ENCODE measurements at regions not wholly inside any gene's neighbourhood (a gene's known extent, or its start where the extent isn't known, plus 50 kb on each side); places are given as distances from the start of the nearest gene placed in this dataset.

DNA sequence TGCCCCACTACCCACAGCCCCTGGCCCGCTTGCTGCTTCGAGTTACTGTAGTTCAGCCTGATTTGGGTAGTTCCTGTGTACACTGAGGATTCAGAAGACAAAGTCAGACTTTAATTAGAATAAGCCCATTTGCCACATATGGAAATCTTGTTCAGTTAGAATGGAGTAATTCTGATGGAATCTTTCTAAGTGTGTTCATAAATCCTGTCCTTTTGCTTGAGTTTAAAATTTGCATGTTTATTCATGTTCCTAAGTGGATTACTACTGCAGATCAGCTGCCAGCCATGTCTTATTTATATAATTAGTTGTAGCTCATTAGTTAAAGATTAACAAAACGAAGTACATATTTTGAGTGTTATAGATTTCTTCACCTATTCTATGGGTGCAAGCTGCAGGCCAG, 504.5 kb downstream of the PCNX1 start:
- H3K9ac ChIP-seq (ENCODE audit: insufficient read length, low read depth): no peak overlapping the region
- no peak for DNase-seq (ENCODE audit: low read depth, low spot score)
- no peaks in the 10 kb centered on the region for H3K9me3 ChIP-seq (ENCODE audit: insufficient read depth, low read length)
- TF ChIP-seq YY1 (IDR thresholded peaks at IDR 0.05; ENCODE audit: insufficient read depth, insufficient read length) (no peak), SUZ12 (IDR thresholded peaks at IDR 0.05; ENCODE audit: extremely low read depth, insufficient read depth, insufficient read length) (no peak), ZNF274 (IDR thresholded peaks at IDR 0.05; ENCODE audit: low read depth, low read length) (no peak)
- H3K4me3 ChIP-seq (ENCODE audit: insufficient read length, low read depth): no peak overlapping the region
- H3K27me3 ChIP-seq (ENCODE audit: insufficient read depth, insufficient read length): no peaks in the 10 kb centered on the region
- H3K4me1 ChIP-seq (ENCODE audit: insufficient read depth, insufficient read length): no peaks in the 10 kb centered on the region
- H3K36me3 ChIP-seq (ENCODE audit: insufficient read depth, insufficient read length, low read length): no peaks in the 10 kb centered on the region

DNA sequence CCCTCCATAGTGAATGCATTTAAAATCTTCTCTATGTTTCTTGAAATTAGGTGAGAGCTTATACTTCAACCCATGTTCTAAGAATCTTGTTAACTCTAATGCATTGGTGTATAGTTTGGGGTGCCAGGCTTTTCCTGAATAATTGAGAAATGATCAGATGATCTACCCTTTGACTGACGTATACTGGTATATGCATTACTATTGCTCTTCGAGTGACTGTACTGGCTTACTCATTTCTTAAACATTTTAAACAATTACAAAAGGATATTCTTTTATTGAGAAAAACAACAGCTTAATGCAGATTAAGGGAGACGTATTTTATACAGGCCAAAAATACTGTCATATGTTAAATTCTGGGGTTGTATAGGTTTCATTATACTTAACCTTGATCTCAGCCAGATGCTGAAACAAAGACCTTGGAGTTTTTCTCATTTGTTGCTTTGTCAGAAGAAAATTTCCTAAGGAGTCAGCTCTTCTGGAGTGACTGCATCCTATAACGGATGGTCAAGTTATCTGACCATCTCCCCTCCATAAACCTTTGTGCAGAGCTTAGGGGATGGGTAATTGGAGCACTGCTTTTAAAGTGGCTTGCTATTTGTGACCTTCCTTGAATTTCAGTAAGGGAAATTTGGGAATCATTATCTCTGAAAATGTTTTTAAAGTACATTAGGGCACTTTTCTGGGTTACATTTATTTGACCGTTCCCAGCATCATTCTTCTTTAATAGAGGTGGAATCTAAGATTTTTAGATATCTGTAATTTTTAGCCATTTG, 507.6 kb downstream of the PCNX1 start:
- no peaks in the 10 kb centered on the region for H3K27me3 ChIP-seq (ENCODE audit: insufficient read depth, insufficient read length)
- H3K4me3 ChIP-seq (ENCODE audit: insufficient read length, low read depth): no peak overlapping the region
- H3K36me3 ChIP-seq (ENCODE audit: insufficient read depth, insufficient read length, low read length): no peaks in the 10 kb centered on the region
- DNase-seq (ENCODE audit: low read depth, low spot score): no peak
- no peaks in the 10 kb centered on the region for H3K4me1 ChIP-seq (ENCODE audit: insufficient read depth, insufficient read length)
- H3K9me3 ChIP-seq (ENCODE audit: insufficient read depth, low read length): no peaks in the 10 kb centered on the region
- H3K9ac ChIP-seq (ENCODE audit: insufficient read length, low read depth): no peak overlapping the region
- TF ChIP-seq ZNF274 (IDR thresholded peaks at IDR 0.05; ENCODE audit: low read depth, low read length) (no peak), SUZ12 (IDR thresholded peaks at IDR 0.05; ENCODE audit: extremely low read depth, insufficient read depth, insufficient read length) (no peak), YY1 (IDR thresholded peaks at IDR 0.05; ENCODE audit: insufficient read depth, insufficient read length) (no peak)

DNA sequence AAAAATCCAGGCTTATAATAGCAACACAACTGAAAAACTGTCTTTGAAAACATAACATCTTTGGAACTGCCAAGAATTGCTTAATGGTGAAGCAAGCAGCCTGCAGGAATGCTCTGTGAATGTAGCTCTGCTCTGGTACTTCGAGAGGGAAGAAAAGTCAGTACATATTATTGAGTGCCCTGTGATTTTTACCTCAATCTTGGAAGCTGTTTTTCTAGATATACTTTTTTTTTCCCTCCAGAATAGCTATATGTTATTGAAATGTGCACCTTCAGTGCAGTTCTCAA, 508.1 kb downstream of the PCNX1 start:
- H3K4me3 ChIP-seq (ENCODE audit: insufficient read length, low read depth): no peak overlapping the region
- no peak for DNase-seq (ENCODE audit: low read depth, low spot score)

DNA sequence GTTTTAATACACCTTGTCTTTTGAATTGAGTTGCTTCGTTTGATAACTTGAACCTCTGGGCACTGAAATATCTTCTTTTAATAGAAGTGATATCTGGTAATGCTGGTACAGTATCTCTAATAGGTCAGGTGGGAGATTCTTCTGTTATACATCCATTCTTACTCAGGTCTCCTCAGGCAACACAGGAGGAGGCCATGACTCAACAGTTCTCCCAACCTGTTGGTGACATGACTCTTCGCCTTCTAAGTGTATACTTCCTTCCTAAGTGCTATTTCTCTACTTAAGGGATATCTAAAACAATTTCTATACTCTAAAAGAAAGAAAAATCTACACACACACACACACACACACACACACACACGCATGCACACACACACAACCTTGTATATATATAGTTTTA, 509.1 kb downstream of the PCNX1 start:
- no peak for DNase-seq (ENCODE audit: low read depth, low spot score)

More for the DNA sequence above, 508.1 kb downstream of the PCNX1 start:
- Histone ChIP-seq H3K27me3 (ENCODE audit: insufficient read depth, insufficient read length) (no peaks in the 10 kb centered on the region), H3K9ac (ENCODE audit: insufficient read length, low read depth) (no peak overlapping the region), H3K36me3 (ENCODE audit: insufficient read depth, insufficient read length, low read length) (no peaks in the 10 kb centered on the region), H3K9me3 (ENCODE audit: insufficient read depth, low read length) (no peaks in the 10 kb centered on the region), H3K4me1 (ENCODE audit: insufficient read depth, insufficient read length) (no peaks in the 10 kb centered on the region)
- no peak for TF ChIP-seq YY1 (IDR thresholded peaks at IDR 0.05; ENCODE audit: insufficient read depth, insufficient read length)
- no peak for TF ChIP-seq SUZ12 (IDR thresholded peaks at IDR 0.05; ENCODE audit: extremely low read depth, insufficient read depth, insufficient read length)
- no peak for TF ChIP-seq ZNF274 (IDR thresholded peaks at IDR 0.05; ENCODE audit: low read depth, low read length)

DNA sequence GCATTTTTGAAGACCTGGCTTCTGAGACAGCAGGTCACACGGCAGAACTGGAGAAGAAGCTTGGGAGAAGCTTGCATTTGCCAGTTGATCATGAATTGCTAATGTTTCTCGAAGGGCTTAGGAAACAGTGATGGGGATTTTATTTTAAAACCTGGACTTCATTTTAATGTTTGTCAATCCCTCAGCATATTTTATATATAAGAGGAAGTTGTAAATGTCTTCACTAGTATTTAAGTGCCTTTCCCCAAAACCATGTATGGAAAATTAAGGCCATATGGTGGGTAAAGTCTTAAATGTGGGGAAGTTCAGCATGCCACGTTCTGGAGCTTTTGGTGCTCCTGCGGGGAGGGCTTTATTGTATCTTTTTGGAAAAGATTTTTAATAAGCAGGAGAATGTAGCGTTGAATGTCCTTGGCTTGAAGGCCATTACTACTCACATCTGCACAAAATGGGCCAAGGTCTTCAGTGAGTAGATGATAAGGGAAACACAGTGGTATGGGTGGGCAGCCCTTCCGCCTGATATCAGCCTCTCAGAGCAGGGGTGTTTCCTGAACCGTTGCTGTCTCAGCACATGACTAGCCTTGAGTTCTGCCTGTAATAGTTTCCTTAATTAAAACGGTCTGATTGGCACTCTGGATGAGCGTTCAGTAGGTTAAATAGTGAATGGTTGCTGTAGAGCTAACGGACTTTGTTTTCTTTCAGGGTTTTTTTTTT, 511.4 kb downstream of the PCNX1 start:
- Histone ChIP-seq H3K36me3 (ENCODE audit: insufficient read depth, insufficient read length, low read length) (no peaks in the 10 kb centered on the region), H3K9me3 (ENCODE audit: insufficient read depth, low read length) (no peaks in the 10 kb centered on the region), H3K4me1 (ENCODE audit: insufficient read depth, insufficient read length) (no peaks in the 10 kb centered on the region), H3K4me3 (ENCODE audit: insufficient read length, low read depth) (no peak overlapping the region), H3K9ac (ENCODE audit: insufficient read length, low read depth) (no peak overlapping the region), H3K27me3 (ENCODE audit: insufficient read depth, insufficient read length) (no peaks in the 10 kb centered on the region)
- DNase-seq (ENCODE audit: low read depth, low spot score): no peak
- no peak for TF ChIP-seq YY1 (IDR thresholded peaks at IDR 0.05; ENCODE audit: insufficient read depth, insufficient read length)
- TF ChIP-seq ZNF274 (IDR thresholded peaks at IDR 0.05; ENCODE audit: low read depth, low read length): no peak
- no peak for TF ChIP-seq SUZ12 (IDR thresholded peaks at IDR 0.05; ENCODE audit: extremely low read depth, insufficient read depth, insufficient read length)

More for the DNA sequence above, 509.1 kb downstream of the PCNX1 start:
- H3K9ac ChIP-seq (ENCODE audit: insufficient read length, low read depth): no peak overlapping the region
- TF ChIP-seq YY1 (IDR thresholded peaks at IDR 0.05; ENCODE audit: insufficient read depth, insufficient read length) (no peak), SUZ12 (IDR thresholded peaks at IDR 0.05; ENCODE audit: extremely low read depth, insufficient read depth, insufficient read length) (no peak), ZNF274 (IDR thresholded peaks at IDR 0.05; ENCODE audit: low read depth, low read length) (no peak)
- no peaks in the 10 kb centered on the region for H3K9me3 ChIP-seq (ENCODE audit: insufficient read depth, low read length)
- no peak overlapping the region for H3K4me3 ChIP-seq (ENCODE audit: insufficient read length, low read depth)
- H3K4me1 ChIP-seq (ENCODE audit: insufficient read depth, insufficient read length): no peaks in the 10 kb centered on the region
- H3K36me3 ChIP-seq (ENCODE audit: insufficient read depth, insufficient read length, low read length): no peaks in the 10 kb centered on the region
- no peaks in the 10 kb centered on the region for H3K27me3 ChIP-seq (ENCODE audit: insufficient read depth, insufficient read length)

DNA sequence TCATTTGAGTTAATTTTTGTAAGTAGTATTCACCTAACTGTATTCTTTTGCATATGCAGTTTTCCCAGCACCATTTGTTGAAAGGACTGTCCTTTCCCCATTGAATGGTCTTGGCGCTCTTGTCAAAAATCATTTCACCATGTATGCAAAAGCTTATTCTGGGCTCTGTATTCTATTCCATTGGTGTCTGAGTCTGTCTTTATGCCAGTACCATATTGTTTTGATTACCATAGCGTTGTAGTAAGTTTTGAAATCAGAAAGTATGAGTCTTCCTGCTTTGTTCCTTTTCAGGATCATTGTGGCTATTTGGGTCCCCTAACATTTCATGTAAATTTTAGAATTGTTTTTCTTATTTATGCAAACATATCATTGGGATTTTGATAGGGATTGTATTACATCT, 508.7 kb upstream of the RGS6 start:
- Histone ChIP-seq H3K9me3 (ENCODE audit: insufficient read depth, low read length) (peaks cover 27% of the 10 kb centered on the region), H3K4me3 (ENCODE audit: insufficient read length, low read depth) (no peak overlapping the region), H3K9ac (ENCODE audit: insufficient read length, low read depth) (no peak overlapping the region), H3K4me1 (ENCODE audit: insufficient read depth, insufficient read length) (no peaks in the 10 kb centered on the region), H3K27me3 (ENCODE audit: insufficient read depth, insufficient read length) (no peaks in the 10 kb centered on the region), H3K36me3 (ENCODE audit: insufficient read depth, insufficient read length, low read length) (no peaks in the 10 kb centered on the region)
- no peak for DNase-seq (ENCODE audit: low read depth, low spot score)
- TF ChIP-seq SUZ12 (IDR thresholded peaks at IDR 0.05; ENCODE audit: extremely low read depth, insufficient read depth, insufficient read length) (no peak), YY1 (IDR thresholded peaks at IDR 0.05; ENCODE audit: insufficient read depth, insufficient read length) (no peak), ZNF274 (IDR thresholded peaks at IDR 0.05; ENCODE audit: low read depth, low read length) (no peak)

DNA sequence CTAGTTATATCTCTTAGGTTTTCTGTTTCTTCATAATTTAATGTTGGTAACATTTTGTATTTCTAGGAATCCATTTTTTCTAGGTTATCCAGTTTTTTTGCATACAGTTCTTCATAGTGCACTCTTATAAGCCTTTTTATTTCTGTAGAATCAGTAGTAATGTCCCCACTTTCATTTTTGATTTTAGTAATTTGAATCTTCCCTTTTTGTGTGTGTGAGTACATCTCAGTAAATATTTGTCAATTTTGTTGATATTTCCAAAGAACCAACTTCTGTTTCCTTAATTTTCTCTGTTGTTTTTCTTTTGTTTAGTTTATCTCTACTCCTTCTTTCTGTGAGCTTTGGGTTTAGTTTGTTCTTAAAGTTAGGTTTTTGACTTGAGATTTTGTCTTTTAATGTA, 507.3 kb upstream of the RGS6 start:
- no peak overlapping the region for H3K9ac ChIP-seq (ENCODE audit: insufficient read length, low read depth)
- no peak for TF ChIP-seq ZNF274 (IDR thresholded peaks at IDR 0.05; ENCODE audit: low read depth, low read length)
- no peak for TF ChIP-seq YY1 (IDR thresholded peaks at IDR 0.05; ENCODE audit: insufficient read depth, insufficient read length)
- no peak for TF ChIP-seq SUZ12 (IDR thresholded peaks at IDR 0.05; ENCODE audit: extremely low read depth, insufficient read depth, insufficient read length)
- no peaks in the 10 kb centered on the region for H3K27me3 ChIP-seq (ENCODE audit: insufficient read depth, insufficient read length)
- no peak for DNase-seq (ENCODE audit: low read depth, low spot score)
- no peaks in the 10 kb centered on the region for H3K36me3 ChIP-seq (ENCODE audit: insufficient read depth, insufficient read length, low read length)
- no peaks in the 10 kb centered on the region for H3K4me1 ChIP-seq (ENCODE audit: insufficient read depth, insufficient read length)
- H3K4me3 ChIP-seq (ENCODE audit: insufficient read length, low read depth): no peak overlapping the region
- peaks cover 27% of the 10 kb centered on the region for H3K9me3 ChIP-seq (ENCODE audit: insufficient read depth, low read length)
